ENCODE measurements at regions not wholly inside any gene's neighbourhood (a gene's known extent, or its start where the extent isn't known, plus 50 kb on each side); places are given as distances from the start of the nearest gene placed in this dataset.
"Not testable (repeated sequence)": the region's sequence is repeated elsewhere in the genome, so short reads cannot be mapped to it uniquely, and the experiment has no call there.

- Histone ChIP-seq H3K4me2 (ENCODE audit: low read length) (no peak overlapping the region), H3K4me1 (ENCODE audit: control insufficient read depth, low read length) (no peaks in the 10 kb centered on the region), H3K4me3 (ENCODE audit: low read length) (no peak overlapping the region), H4K20me1 (ENCODE audit: control insufficient read depth, insufficient read depth, low read depth, low read length) (no peaks in the 10 kb centered on the region), H3K79me2 (ENCODE audit: control insufficient read depth, low read length) (no peaks in the 10 kb centered on the region), H3K27me3 (ENCODE audit: control insufficient read depth, low read length) (no peaks in the 10 kb centered on the region), H3F3A (ENCODE audit: control insufficient read depth, insufficient read depth) (no peaks in the 10 kb centered on the region), H3K9me3 (ENCODE audit: control insufficient read depth, insufficient read depth, low read length) (no peaks in the 10 kb centered on the region), H3K36me3 (ENCODE audit: control insufficient read depth, low read length) (no peaks in the 10 kb centered on the region), H3K27ac (ENCODE audit: low read depth, low read length) (no peak overlapping the region), H3K9me2 (replicated peaks; ENCODE audit: control insufficient read depth, low read length) (no peaks in the 10 kb centered on the region)
- no peak for TF ChIP-seq EZH2phosphoT487 (IDR thresholded peaks at IDR 0.05; ENCODE audit: borderline replicate concordance, low read length)
- TF ChIP-seq CTCF (IDR thresholded peaks at IDR 0.05; ENCODE audit: low read depth, low read length, poor library complexity, severe bottlenecking): no peak
Observed at GRCh38 chr6:80519811-80520594, 413.5 kb downstream of the BCKDHB start.

GRCh38 chr6:80517525-80517924 is 411.1 kb downstream of the BCKDHB start:
- Histone ChIP-seq H3K4me3 (ENCODE audit: low read length) (no peak overlapping the region), H3K27me3 (ENCODE audit: control insufficient read depth, low read length) (no peaks in the 10 kb centered on the region), H3K27ac (ENCODE audit: low read depth, low read length) (no peak overlapping the region), H3K4me1 (ENCODE audit: control insufficient read depth, low read length) (no peaks in the 10 kb centered on the region), H3K9me3 (ENCODE audit: control insufficient read depth, insufficient read depth, low read length) (no peaks in the 10 kb centered on the region), H3K9me2 (replicated peaks; ENCODE audit: control insufficient read depth, low read length) (no peaks in the 10 kb centered on the region), H3F3A (ENCODE audit: control insufficient read depth, insufficient read depth) (no peaks in the 10 kb centered on the region), H3K4me2 (ENCODE audit: low read length) (no peak overlapping the region), H3K36me3 (ENCODE audit: control insufficient read depth, low read length) (no peaks in the 10 kb centered on the region), H3K79me2 (ENCODE audit: control insufficient read depth, low read length) (no peaks in the 10 kb centered on the region), H4K20me1 (ENCODE audit: control insufficient read depth, insufficient read depth, low read depth, low read length) (no peaks in the 10 kb centered on the region)
- TF ChIP-seq EZH2phosphoT487 (IDR thresholded peaks at IDR 0.05; ENCODE audit: borderline replicate concordance, low read length): no peak
- no peak for TF ChIP-seq CTCF (IDR thresholded peaks at IDR 0.05; ENCODE audit: low read depth, low read length, poor library complexity, severe bottlenecking)

GRCh38 chr6:80510521-80510920 is 404.1 kb downstream of the BCKDHB start:
- not testable (repeated sequence) for H3K79me2 ChIP-seq (ENCODE audit: control insufficient read depth, low read length); H3K9me2 ChIP-seq (replicated peaks; ENCODE audit: control insufficient read depth, low read length); H3K4me1 ChIP-seq (ENCODE audit: control insufficient read depth, low read length); H3K27ac ChIP-seq (ENCODE audit: low read depth, low read length); H4K20me1 ChIP-seq (ENCODE audit: control insufficient read depth, insufficient read depth, low read depth, low read length); H3K4me2 ChIP-seq (ENCODE audit: low read length); H3K36me3 ChIP-seq (ENCODE audit: control insufficient read depth, low read length); H3F3A ChIP-seq (ENCODE audit: control insufficient read depth, insufficient read depth); H3K9me3 ChIP-seq (ENCODE audit: control insufficient read depth, insufficient read depth, low read length); H3K4me3 ChIP-seq (ENCODE audit: low read length); H3K27me3 ChIP-seq (ENCODE audit: control insufficient read depth, low read length)

- H3K36me3 ChIP-seq (ENCODE audit: control insufficient read depth, low read length): no peaks in the 10 kb centered on the region
- no peaks in the 10 kb centered on the region for H3K9me2 ChIP-seq (replicated peaks; ENCODE audit: control insufficient read depth, low read length)
- no peaks in the 10 kb centered on the region for H3K4me1 ChIP-seq (ENCODE audit: control insufficient read depth, low read length)
- H3K27me3 ChIP-seq (ENCODE audit: control insufficient read depth, low read length): no peaks in the 10 kb centered on the region
- no peaks in the 10 kb centered on the region for H3K79me2 ChIP-seq (ENCODE audit: control insufficient read depth, low read length)
- no peak for TF ChIP-seq EZH2phosphoT487 (IDR thresholded peaks at IDR 0.05; ENCODE audit: borderline replicate concordance, low read length)
- TF ChIP-seq CTCF (IDR thresholded peaks at IDR 0.05; ENCODE audit: low read depth, low read length, poor library complexity, severe bottlenecking): no peak
- H3K4me3 ChIP-seq (ENCODE audit: low read length): no peak overlapping the region
- H3F3A ChIP-seq (ENCODE audit: control insufficient read depth, insufficient read depth): no peaks in the 10 kb centered on the region
- no peaks in the 10 kb centered on the region for H3K9me3 ChIP-seq (ENCODE audit: control insufficient read depth, insufficient read depth, low read length)
- no peak overlapping the region for H3K27ac ChIP-seq (ENCODE audit: low read depth, low read length)
- H3K4me2 ChIP-seq (ENCODE audit: low read length): no peak overlapping the region
- no peaks in the 10 kb centered on the region for H4K20me1 ChIP-seq (ENCODE audit: control insufficient read depth, insufficient read depth, low read depth, low read length)
Observed at GRCh38 chr6:80508885-80509630, 402.6 kb downstream of the BCKDHB start.

Measured in DOHH2 (cell line).